ENCODE measurements at regions not wholly inside any gene's neighbourhood (a gene's known extent, or its start where the extent isn't known, plus 50 kb on each side); places are given as distances from the start of the nearest gene placed in this dataset.

- no peak overlapping the region for H3K4me2 ChIP-seq
- H4K20me1 ChIP-seq (ENCODE audit: insufficient read depth, poor library complexity, severe bottlenecking) = no peaks in the 10 kb centered on the region
- no peaks in the 10 kb centered on the region for H3K9me2 ChIP-seq (replicated peaks; ENCODE audit: insufficient read depth)
- H3K9me3 ChIP-seq (ENCODE audit: low read depth) = no peaks in the 10 kb centered on the region
- peak; percentile 61 for DNase-seq (ENCODE audit: low spot score)
- H2AFZ ChIP-seq = no peak overlapping the region
- H3K36me3 ChIP-seq (replicated peaks; ENCODE audit: insufficient read depth, low read depth) = no peaks in the 10 kb centered on the region
- TF ChIP-seq CTCF (IDR thresholded peaks at IDR 0.05; ENCODE audit: poor library complexity) (no peak), EZH2 (IDR thresholded peaks at IDR 0.05; ENCODE audit: borderline replicate concordance) (no peak)
- no peak overlapping the region for H3K27ac ChIP-seq
- peaks cover 7% of the 10 kb centered on the region for H3K4me1 ChIP-seq (ENCODE audit: insufficient read depth)
- H3K79me2 ChIP-seq = no peaks in the 10 kb centered on the region
- 79% methylated on average over 20 of the region's 20 CpGs for WGBS (ENCODE audit: low lambda C conversion rate, missing lambda C conversion rate)
- H3K4me3 ChIP-seq = no peak overlapping the region
- no peaks in the 10 kb centered on the region for H3K27me3 ChIP-seq
Observed at GRCh38 chr14:98953551-98954348, 318.2 kb downstream of the BCL11B start.

GRCh38 chr14:98954349-98955000 is 317.5 kb downstream of the BCL11B start:
- Histone ChIP-seq H3K9me2 (replicated peaks; ENCODE audit: insufficient read depth) (no peaks in the 10 kb centered on the region), H3K4me2 (no peak overlapping the region), H3K27ac (no peak overlapping the region), H3K79me2 (no peaks in the 10 kb centered on the region), H3K9me3 (ENCODE audit: low read depth) (no peaks in the 10 kb centered on the region), H4K20me1 (ENCODE audit: insufficient read depth, poor library complexity, severe bottlenecking) (no peaks in the 10 kb centered on the region), H2AFZ (no peak overlapping the region), H3K4me3 (no peak overlapping the region), H3K27me3 (no peaks in the 10 kb centered on the region), H3K36me3 (replicated peaks; ENCODE audit: insufficient read depth, low read depth) (no peaks in the 10 kb centered on the region), H3K4me1 (ENCODE audit: insufficient read depth) (peaks cover 7% of the 10 kb centered on the region)
- no peak for DNase-seq (ENCODE audit: low spot score)
- 94% methylated on average over 10 of the region's 10 CpGs for WGBS (ENCODE audit: low lambda C conversion rate, missing lambda C conversion rate)
- no peak for TF ChIP-seq CTCF (IDR thresholded peaks at IDR 0.05; ENCODE audit: poor library complexity)
- no peak for TF ChIP-seq EZH2phosphoT487 (IDR thresholded peaks at IDR 0.05; ENCODE audit: low read depth, severe bottlenecking, unreplicated experiment)

GRCh38 chr14:98955036-98955740 is 316.8 kb downstream of the BCL11B start:
- Histone ChIP-seq H3K9me3 (ENCODE audit: low read depth) (no peaks in the 10 kb centered on the region), H3K4me1 (ENCODE audit: insufficient read depth) (peaks cover 7% of the 10 kb centered on the region), H3K36me3 (replicated peaks; ENCODE audit: insufficient read depth, low read depth) (no peaks in the 10 kb centered on the region), H3K9me2 (replicated peaks; ENCODE audit: insufficient read depth) (no peaks in the 10 kb centered on the region), H4K20me1 (ENCODE audit: insufficient read depth, poor library complexity, severe bottlenecking) (no peaks in the 10 kb centered on the region), H3K79me2 (no peaks in the 10 kb centered on the region), H3K27ac (no peak overlapping the region), H2AFZ (no peak overlapping the region), H3K27me3 (no peaks in the 10 kb centered on the region), H3K4me3 (no peak overlapping the region), H3K4me2 (no peak overlapping the region)
- no peak for TF ChIP-seq EZH2 (IDR thresholded peaks at IDR 0.05; ENCODE audit: borderline replicate concordance)
- no peak for TF ChIP-seq EZH2phosphoT487 (IDR thresholded peaks at IDR 0.05; ENCODE audit: low read depth, severe bottlenecking, unreplicated experiment)
- no peak for TF ChIP-seq CTCF (IDR thresholded peaks at IDR 0.05; ENCODE audit: poor library complexity)
- DNase-seq (ENCODE audit: low spot score) = no peak
- WGBS (ENCODE audit: low lambda C conversion rate, missing lambda C conversion rate) = 89% methylated on average over 9 of the region's 9 CpGs
